Ovary (tissue), 7 donors: ENCODE measurements at regions not wholly inside any gene's neighbourhood (a gene's known extent, or its start where the extent isn't known, plus 50 kb on each side); places are given as distances from the start of the nearest gene placed in this dataset.
"Not testable (repeated sequence)": the region's sequence is repeated elsewhere in the genome, so short reads cannot be mapped to it uniquely, and the experiment has no call there.

Experiments
- DNase-seq, 5 donors: peaks; one replicate each; pipeline ENCODE4 v3.0.0-alpha.2; 2019 to 2020
- H3K27ac ChIP-seq, 2 donors: fragments of 200-600 bp; one replicate each; pipeline versions ENCODE4 v1.5.1 to v1.8.0; 2019 to 2022
- H3K27me3 ChIP-seq: fragments of 200-600 bp; one replicate; pipeline ENCODE4 v1.8.0; 2022
- H3K36me3 ChIP-seq: fragments of 200-600 bp; sonication (generic); one replicate; pipeline ENCODE4 v1.5.1; 2019
- H3K4me1 ChIP-seq: one replicate; pipeline ENCODE4 v1.8.1; 2013; ENCODE audit warnings: mild to moderate bottlenecking, moderate library complexity; ENCODE audit not compliant: insufficient read depth
- H3K4me3 ChIP-seq: fragments of 200-600 bp; sonication (generic); one replicate; pipeline ENCODE4 v1.5.1; 2017
- H3K9me3 ChIP-seq, 2 donors: fragments of 200-600 bp in 1 of 2; sonication (generic) in 1 of 2; one replicate each; pipeline versions ENCODE4 v1.5.1 to v1.8.1; 2013 to 2019; ENCODE audit warnings: mild to moderate bottlenecking in 1 of 2, moderate library complexity in 1 of 2
- EP300 ChIP-seq: sonication (generic); formaldehyde crosslinking; IDR thresholded peaks from one replicate; pipeline ENCODE4 v1.6.1; 2017; ENCODE audit warnings: antibody characterized with exemption
- POLR2A ChIP-seq: fragments of 450-650 bp; IDR thresholded peaks from one replicate; pipeline ENCODE4 v1.6.1; 2017; ENCODE audit warnings: antibody characterized with exemption, mild to moderate bottlenecking, moderate library complexity
- WGBS, 3 donors: extraction: QIAGEN DNeasy Blood & Tissue Kit in 1 of 3; methylation state at CpG; one replicate each; pipeline versions ENCODE4 v1.1.5 to v1.1.7; 2013 to 2017; 5-methylcytosine and 5-hydroxymethylcytosine counted together
- intact Hi-C, 4 donors: fragments of 100-400 bp; cut with DNase I; formaldehyde crosslinking; loops; one replicate each; pipeline versions ENCODE4 v1.11.0 to v1.15.1; 2022 to 2023
- TF ChIP-seq, protein P1 (sequence below), 3 donors: fragments of 450-650 bp in 2 of 3; fragments of 200-600 bp in 1 of 3; IDR thresholded peaks; one replicate each; pipeline versions ENCODE4 v1.5.1 to v1.8.0; 2016 to 2022; ENCODE audit warnings: antibody characterized with exemption in 3 of 3, mild to moderate bottlenecking in 1 of 3
- donor health status: DM: no; HTN: no; CAD: no; lungs with moderate emphysema.
- donor health status: DM: no; HTN: no; CAD: no.
- donor health status: Bipolar disorder and iron deficiency.
- donor health status: DM: no; HTN: no; CAD: no.
- donor health status: DM: yes; HTN: yes; CAD: no.

DNA sequence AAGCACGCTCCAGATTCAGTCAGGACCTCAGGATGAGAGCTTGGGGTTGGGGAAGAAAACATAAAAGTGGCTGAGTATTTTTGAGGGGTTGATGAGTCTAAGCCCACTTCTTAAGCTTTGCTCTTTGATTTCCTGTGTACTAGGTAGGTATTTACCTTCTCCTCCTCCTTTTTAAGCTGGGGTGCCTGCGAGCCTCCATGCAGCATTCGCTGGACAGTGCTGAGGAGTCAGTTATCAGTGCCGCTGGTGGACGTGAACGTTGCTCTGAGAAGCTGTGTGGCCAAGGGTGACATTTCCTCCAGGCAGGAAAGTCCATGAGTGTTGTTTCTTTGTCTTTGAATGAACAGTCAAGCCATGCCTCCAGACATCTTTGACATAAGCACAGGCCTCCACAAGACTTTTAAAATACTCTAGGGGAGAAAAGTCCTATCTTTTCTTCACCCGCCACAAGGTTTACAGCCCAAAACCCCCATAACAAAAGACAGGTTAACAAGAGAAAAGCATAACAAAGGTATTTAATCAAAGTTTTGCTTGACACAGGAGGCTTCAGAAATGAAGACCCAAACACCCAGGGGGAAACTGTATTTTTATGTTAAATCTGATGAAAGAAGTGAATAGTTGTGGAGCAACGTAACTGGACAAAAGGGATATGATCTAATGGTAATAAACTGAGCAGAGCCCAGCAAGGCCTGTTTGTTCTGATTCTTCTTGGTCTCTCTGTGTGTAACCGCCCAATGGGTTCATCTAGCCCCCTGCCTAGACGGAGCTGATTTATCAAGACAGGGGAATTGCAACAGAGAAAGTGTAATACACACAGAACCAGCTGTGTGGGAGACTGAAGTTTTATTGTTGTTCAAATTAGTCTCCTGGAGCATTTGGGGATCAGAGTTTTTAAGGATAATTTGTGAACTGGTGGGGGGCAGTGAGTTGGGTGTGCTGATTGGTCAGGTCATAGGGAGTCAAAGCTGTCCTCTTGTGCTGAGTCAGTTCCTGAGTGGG, 217.9 kb downstream of the SPATA31A1 start:
- DNase-seq, H3K27ac ChIP-seq, H3K9me3 ChIP-seq, H3K27me3 ChIP-seq, H3K36me3 ChIP-seq, intact Hi-C loops, H3K4me3 ChIP-seq, H3K4me1 ChIP-seq: not testable (repeated sequence)
- WGBS, 3 donors, result 53 to 70% (median 60%) methylated on average over 3 to 6 of the region's 10 CpGs

GRCh38 chr9:39579000-39579399, 223.5 kb downstream of the SPATA31A1 start:
- H3K9me3 ChIP-seq, H3K4me1 ChIP-seq, H3K27ac ChIP-seq, intact Hi-C loops, H3K27me3 ChIP-seq, H3K36me3 ChIP-seq, H3K4me3 ChIP-seq, DNase-seq: not testable (repeated sequence)
- 52 to 81% (median 71%) methylated on average over 4 of the region's 4 CpGs for WGBS, 3 donors

DNA sequence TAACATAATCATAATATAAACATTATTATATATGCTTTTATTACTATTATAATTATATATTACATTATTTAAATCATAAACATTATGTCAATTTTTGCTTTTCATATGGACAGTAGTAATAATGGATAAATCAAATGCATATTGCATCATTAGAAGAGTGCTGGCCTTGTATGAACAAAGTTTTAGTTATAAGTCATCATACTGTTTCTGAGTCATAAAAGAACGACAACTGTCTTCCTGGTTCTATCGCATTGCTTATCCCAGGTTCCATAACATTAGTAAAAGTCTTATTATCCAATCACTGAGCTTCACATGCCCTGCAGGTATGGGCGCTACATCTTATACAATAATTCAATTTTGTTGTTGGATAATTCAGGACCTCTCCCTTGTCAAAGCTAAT, 225.8 kb downstream of the SPATA31A1 start:
- intact Hi-C loops, H3K9me3 ChIP-seq, H3K27me3 ChIP-seq, H3K27ac ChIP-seq, H3K36me3 ChIP-seq, DNase-seq, H3K4me1 ChIP-seq, H3K4me3 ChIP-seq: not testable (repeated sequence)
- 94 to 96% (median 94%) methylated on average over 3 of the region's 3 CpGs for WGBS, 3 donors

GRCh38 chr9:39582677-39583412, 227.4 kb downstream of the SPATA31A1 start:
- DNase-seq, H3K27me3 ChIP-seq, H3K36me3 ChIP-seq, H3K9me3 ChIP-seq, H3K27ac ChIP-seq, H3K4me1 ChIP-seq, H3K4me3 ChIP-seq, intact Hi-C loops: not testable (repeated sequence)
- 89 to 91% (median 91%) methylated on average over 1 of the region's 1 CpG for WGBS, 3 donors

- intact Hi-C loops, H3K27me3 ChIP-seq, H3K9me3 ChIP-seq, H3K27ac ChIP-seq, DNase-seq, H3K4me1 ChIP-seq, H3K36me3 ChIP-seq, H3K4me3 ChIP-seq: not testable (repeated sequence)
Measured at GRCh38 chr9:39583413-39583747, 227.9 kb downstream of the SPATA31A1 start.

- H3K4me3 ChIP-seq, H3K9me3 ChIP-seq, DNase-seq, intact Hi-C loops, H3K36me3 ChIP-seq, H3K4me1 ChIP-seq, H3K27ac ChIP-seq, H3K27me3 ChIP-seq: not testable (repeated sequence)
- 85 to 92% (median 90%) methylated on average over 5 to 6 of the region's 7 CpGs for WGBS, 3 donors
Measured at GRCh38 chr9:39585233-39585632, 229.8 kb downstream of the SPATA31A1 start.

- no peak for DNase-seq
- Histone ChIP-seq H3K27me3 (no peaks in the 10 kb centered on the region), H3K27ac (no peak overlapping the region), H3K4me1 (no peaks in the 10 kb centered on the region), H3K36me3 (no peaks in the 10 kb centered on the region), H3K9me3 (no peaks in the 10 kb centered on the region), H3K4me3 (no peak overlapping the region)
- intact Hi-C loops, result no loop called here
- TF ChIP-seq, protein P1, sequence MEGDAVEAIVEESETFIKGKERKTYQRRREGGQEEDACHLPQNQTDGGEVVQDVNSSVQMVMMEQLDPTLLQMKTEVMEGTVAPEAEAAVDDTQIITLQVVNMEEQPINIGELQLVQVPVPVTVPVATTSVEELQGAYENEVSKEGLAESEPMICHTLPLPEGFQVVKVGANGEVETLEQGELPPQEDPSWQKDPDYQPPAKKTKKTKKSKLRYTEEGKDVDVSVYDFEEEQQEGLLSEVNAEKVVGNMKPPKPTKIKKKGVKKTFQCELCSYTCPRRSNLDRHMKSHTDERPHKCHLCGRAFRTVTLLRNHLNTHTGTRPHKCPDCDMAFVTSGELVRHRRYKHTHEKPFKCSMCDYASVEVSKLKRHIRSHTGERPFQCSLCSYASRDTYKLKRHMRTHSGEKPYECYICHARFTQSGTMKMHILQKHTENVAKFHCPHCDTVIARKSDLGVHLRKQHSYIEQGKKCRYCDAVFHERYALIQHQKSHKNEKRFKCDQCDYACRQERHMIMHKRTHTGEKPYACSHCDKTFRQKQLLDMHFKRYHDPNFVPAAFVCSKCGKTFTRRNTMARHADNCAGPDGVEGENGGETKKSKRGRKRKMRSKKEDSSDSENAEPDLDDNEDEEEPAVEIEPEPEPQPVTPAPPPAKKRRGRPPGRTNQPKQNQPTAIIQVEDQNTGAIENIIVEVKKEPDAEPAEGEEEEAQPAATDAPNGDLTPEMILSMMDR (IDR thresholded peaks at IDR 0.05), result no peak
- TF ChIP-seq POLR2A (no peak), EP300 (no peak)
- WGBS, 3 donors, result 49 to 59% (median 50%) methylated on average over 3 of the region's 3 CpGs
Measured at GRCh38 chr9:39587844-39588499, 232.5 kb downstream of the SPATA31A1 start.
